Astrocyte of the spinal cord (primary cell): ENCODE measurements at regions not wholly inside any gene's neighbourhood (a gene's known extent, or its start where the extent isn't known, plus 50 kb on each side); places are given as distances from the start of the nearest gene placed in this dataset.

Source experiments
- DNase-seq: peaks from one replicate; pipeline ENCODE4 v3.0.0; 2011; ENCODE audit warnings: low read depth, low spot score
- H3K4me3 ChIP-seq: 2 replicates; pipeline ENCODE4 v1.5.1; 2011; ENCODE audit warnings: low read depth, mild to moderate bottlenecking, low read length, moderate library complexity
- CTCF ChIP-seq: IDR thresholded peaks from 2 replicates; pipeline ENCODE4 v1.5.1; 2012; ENCODE audit warnings: low read depth, mild to moderate bottlenecking, low read length, inconsistent platforms
- in situ Hi-C: cut with HindIII; loops from 2 replicates; pipeline ENCODE4 v1.10.0; 2017; ENCODE audit warnings: low sequenced_read_pairs

GRCh38 chr2:45067859-45068570, 58.8 kb upstream of the SIX2 start:
- no peak overlapping the region for H3K4me3 ChIP-seq
- in situ Hi-C loops = no loop called here
- no peak for TF ChIP-seq CTCF
- DNase-seq = no peak
